GM12892 (cell line): ENCODE measurements at regions not wholly inside any gene's neighbourhood (a gene's known extent, or its start where the extent isn't known, plus 50 kb on each side); places are given as distances from the start of the nearest gene placed in this dataset.

Source experiments
- POLR2A ChIP-seq: IDR thresholded peaks from 2 replicates; pipeline ENCODE4 v1.6.1; 2011; ENCODE audit warnings: low read depth, low read length, control low read depth
- POLR2AphosphoS5 ChIP-seq: IDR thresholded peaks from 2 replicates; pipeline ENCODE4 v1.6.1; 2011; ENCODE audit warnings: low read depth, low read length, control low read depth
- TAF1 ChIP-seq: IDR thresholded peaks from 2 replicates; pipeline ENCODE4 v1.6.1; 2011; ENCODE audit warnings: low read depth, mild to moderate bottlenecking, control low read depth, low read length, borderline replicate concordance

GRCh38 chr3:101163554-101163953, 156.8 kb downstream of the IMPG2 start:
- no peak for TF ChIP-seq POLR2AphosphoS5
- TF ChIP-seq TAF1, result no peak
- no peak for TF ChIP-seq POLR2A
